HG03342 (cell line): ENCODE measurements at regions not wholly inside any gene's neighbourhood (a gene's known extent, or its start where the extent isn't known, plus 50 kb on each side); places are given as distances from the start of the nearest gene placed in this dataset.

Source experiments
- ATAC-seq: cut with Tn5 transposase; IDR thresholded peaks from one replicate; pipeline ENCODE4 v1.9.1; 2021; ENCODE audit warnings: mild to moderate bottlenecking, moderate library complexity; ENCODE audit not compliant: unreplicated experiment

GRCh38 chr2:8572712-8573233 is 109.1 kb upstream of the ID2 start:
- no peak for ATAC-seq

- no peak for ATAC-seq
Observed at GRCh38 chr2:8573234-8573941, 108.5 kb upstream of the ID2 start.

GRCh38 chr2:8573942-8574195 is 108.0 kb upstream of the ID2 start:
- no peak for ATAC-seq

GRCh38 chr2:8574196-8575037 is 107.4 kb upstream of the ID2 start:
- ATAC-seq, result peak; percentile 38

- ATAC-seq, result no peak
Observed at GRCh38 chr2:8575038-8575833, 106.6 kb upstream of the ID2 start.

GRCh38 chr2:8575834-8576423 is 105.9 kb upstream of the ID2 start:
- no peak for ATAC-seq

GRCh38 chr2:8576525-8577167 is 105.2 kb upstream of the ID2 start:
- peak; percentile 44 for ATAC-seq

GRCh38 chr2:8577573-8577972 is 104.3 kb upstream of the ID2 start:
- ATAC-seq, result no peak

GRCh38 chr2:8578335-8579244 is 103.3 kb upstream of the ID2 start:
- no peak for ATAC-seq

- no peak for ATAC-seq
Observed at GRCh38 chr2:8579485-8580085, 102.3 kb upstream of the ID2 start.

- ATAC-seq, result no peak
Observed at GRCh38 chr2:8580316-8581233, 101.3 kb upstream of the ID2 start.

GRCh38 chr2:8581234-8581561 is 100.7 kb upstream of the ID2 start:
- no peak for ATAC-seq

- ATAC-seq, result no peak
Observed at GRCh38 chr2:8581601-8582041, 100.2 kb upstream of the ID2 start.

- no peak for ATAC-seq
Observed at GRCh38 chr2:8582191-8582590, 99.7 kb upstream of the ID2 start.

GRCh38 chr2:8582651-8583399 is 99.0 kb upstream of the ID2 start:
- ATAC-seq, result no peak

- peak; percentile 82 for ATAC-seq
Observed at GRCh38 chr2:8583400-8584173, 98.3 kb upstream of the ID2 start.
